ENCODE measurements at regions not wholly inside any gene's neighbourhood (a gene's known extent, or its start where the extent isn't known, plus 50 kb on each side); places are given as distances from the start of the nearest gene placed in this dataset.

- Histone ChIP-seq H3K56ac (ENCODE audit: insufficient read length, low read depth, low read length) (no peak overlapping the region), H2BK12ac (ENCODE audit: insufficient read length, low read depth, low read length) (no peak overlapping the region), H2BK120ac (ENCODE audit: low read depth, low read length, poor library complexity, severe bottlenecking) (no peak overlapping the region), H3K27me3 (ENCODE audit: insufficient read depth, low read length) (no peaks in the 10 kb centered on the region), H4K8ac (replicated peaks; ENCODE audit: insufficient read length, low read depth, low read length) (no peak overlapping the region), H3K23me2 (ENCODE audit: insufficient read length, low read depth, low read length, poor library complexity, severe bottlenecking) (no peaks in the 10 kb centered on the region), H2BK20ac (ENCODE audit: low read depth, low read length, poor library complexity, severe bottlenecking) (no peak overlapping the region), H3K18ac (ENCODE audit: insufficient read length, low read depth, low read length) (no peak overlapping the region), H3K9me3 (ENCODE audit: control insufficient read depth, low read depth, low read length) (no peaks in the 10 kb centered on the region), H3K27ac (ENCODE audit: insufficient read length, low read depth, low read length) (no peak overlapping the region), H3T11ph (ENCODE audit: low read length) (no peak overlapping the region), H4K5ac (ENCODE audit: insufficient read length, low read depth, low read length) (no peak overlapping the region), H3K79me2 (ENCODE audit: insufficient read depth, low read length) (no peaks in the 10 kb centered on the region), H4K20me1 (ENCODE audit: control insufficient read depth, insufficient read depth, insufficient read length) (no peaks in the 10 kb centered on the region), H2BK15ac (ENCODE audit: low read depth, low read length) (no peak overlapping the region), H3K4me2 (ENCODE audit: insufficient read depth, insufficient read length, low read length) (no peak overlapping the region), H3K79me1 (ENCODE audit: insufficient read depth, low read depth, low read length, poor library complexity, severe bottlenecking) (no peaks in the 10 kb centered on the region), H3K14ac (ENCODE audit: insufficient read depth, low read length) (no peak overlapping the region), H2BK5ac (ENCODE audit: insufficient read length, low read length) (no peak overlapping the region), H3K4me1 (ENCODE audit: insufficient read depth, low read length) (no peaks in the 10 kb centered on the region), H2AK5ac (ENCODE audit: insufficient read length, low read length) (no peak overlapping the region), H3K4ac (ENCODE audit: low read depth, low read length) (no peak overlapping the region), H4K91ac (ENCODE audit: insufficient read length, low read depth, low read length) (no peak overlapping the region), H2AFZ (ENCODE audit: low read length) (no peak overlapping the region), H3K23ac (ENCODE audit: insufficient read length, low read depth, low read length) (no peak overlapping the region), H3K9ac (ENCODE audit: extremely low read depth, insufficient read length, low read length) (no peak overlapping the region)
- H3K27ac Mint-ChIP-seq: no peak overlapping the region
- no CpG with 5 or more reads among the region's 9 CpGs for WGBS (ENCODE audit: extremely low coverage, insufficient read length, low lambda C conversion rate)
- H3K9me3 Mint-ChIP-seq: peaks cover 0 to 3% of the 10 kb centered on the region in 2 experiments; a peak in 3 of 5 replicates
- no peaks in the 10 kb centered on the region for H3K36me3 Mint-ChIP-seq (ENCODE audit: insufficient read depth in 1 of 3, low read depth in 3 of 3)
- no peak for TF ChIP-seq CTCF (conservative IDR thresholded peaks at IDR 0.05)
- no peaks in the 10 kb centered on the region for H3K4me1 Mint-ChIP-seq
- no peak overlapping the region for H3K4me3 Mint-ChIP-seq
- H3K27me3 Mint-ChIP-seq (ENCODE audit: low read depth): no peaks in the 10 kb centered on the region
- DNase-seq: no peak
Observed at GRCh38 chr1:233843525-233844204, 60.8 kb upstream of the SLC35F3 start.

Measured in H9 (cell line).